AG04450 (cell line): ENCODE measurements at regions not wholly inside any gene's neighbourhood (a gene's known extent, or its start where the extent isn't known, plus 50 kb on each side); places are given as distances from the start of the nearest gene placed in this dataset.
A peak's percentile ranks its signal among the peaks of the same experiment; 100 is the strongest.

ENCODE experiments used
- CTCF ChIA-PET: fragments of 300-600, 350-600 bp; formaldehyde crosslinking; extraction: SDS; loops from one replicate; lab custom pipeline; 2022; ENCODE audit warnings: antibody characterized with exemption, inconsistent platforms; lab: Charles Lee
- POLR2A ChIA-PET: fragments of 350-600 bp; formaldehyde crosslinking; extraction: SDS; loops from one replicate; lab custom pipeline; 2021; ENCODE audit warnings: antibody characterized with exemption, inconsistent platforms; lab: Yijun Ruan, JAX
- DNase-seq: peaks from one replicate; pipeline ENCODE4 v3.0.0-alpha.2; 2011; ENCODE audit warnings: low read depth, low spot score
- H3K27ac ChIP-seq: one replicate; pipeline ENCODE4 v1.5.1; 2012; ENCODE audit warnings: low read depth, low read length, control low read depth
- H3K27me3 ChIP-seq: one replicate; pipeline ENCODE4 v1.6.0; 2012; ENCODE audit warnings: low read length; ENCODE audit not compliant: control insufficient read depth, insufficient read depth
- H3K4me3 ChIP-seq: 2 replicates; pipeline ENCODE4 v1.5.1; 2011; ENCODE audit warnings: mild to moderate bottlenecking, low read depth, low read length, control low read depth
- H3K9me3 ChIP-seq: 2 replicates; pipeline ENCODE4 v1.5.1; 2012; ENCODE audit warnings: low read length; ENCODE audit not compliant: control insufficient read depth, insufficient read depth
- TF ChIP-seq, protein P1 (sequence below): IDR thresholded peaks from 2 replicates; pipeline ENCODE4 v1.5.1; 2011; ENCODE audit warnings: low read depth, low read length, control low read depth, inconsistent platforms

DNA sequence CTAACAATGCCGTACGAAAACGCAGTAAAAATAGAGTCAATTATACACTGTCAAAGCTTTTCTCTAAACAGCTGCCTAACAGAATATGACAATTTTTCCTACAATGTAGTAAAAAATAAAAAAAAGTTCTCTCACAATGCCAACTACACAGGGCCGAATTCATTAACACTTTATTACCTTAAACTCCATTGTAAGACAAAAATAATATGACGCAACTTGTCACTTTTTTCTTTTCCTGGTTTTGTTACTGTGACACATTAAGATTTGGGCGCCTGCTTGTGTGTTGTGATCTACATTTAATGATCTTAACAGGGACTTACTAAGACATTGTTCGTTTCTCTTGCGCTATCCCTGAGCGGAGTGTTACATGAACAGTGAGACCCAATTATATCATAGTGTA is 204.1 kb downstream of the INSC start:
- no peaks in the 10 kb centered on the region for H3K27me3 ChIP-seq
- CTCF ChIA-PET: interaction anchor here (1.0 to 1.4 kb wide), 2 partner anchors 34 to 410 kb away, joined by 3 read pairs; no protein-coding TSS in a partner anchor
- POLR2A ChIA-PET: no interaction called here
- no peak for DNase-seq
- H3K27ac ChIP-seq: no peak overlapping the region
- H3K4me3 ChIP-seq: no peak overlapping the region
- TF ChIP-seq, protein P1, sequence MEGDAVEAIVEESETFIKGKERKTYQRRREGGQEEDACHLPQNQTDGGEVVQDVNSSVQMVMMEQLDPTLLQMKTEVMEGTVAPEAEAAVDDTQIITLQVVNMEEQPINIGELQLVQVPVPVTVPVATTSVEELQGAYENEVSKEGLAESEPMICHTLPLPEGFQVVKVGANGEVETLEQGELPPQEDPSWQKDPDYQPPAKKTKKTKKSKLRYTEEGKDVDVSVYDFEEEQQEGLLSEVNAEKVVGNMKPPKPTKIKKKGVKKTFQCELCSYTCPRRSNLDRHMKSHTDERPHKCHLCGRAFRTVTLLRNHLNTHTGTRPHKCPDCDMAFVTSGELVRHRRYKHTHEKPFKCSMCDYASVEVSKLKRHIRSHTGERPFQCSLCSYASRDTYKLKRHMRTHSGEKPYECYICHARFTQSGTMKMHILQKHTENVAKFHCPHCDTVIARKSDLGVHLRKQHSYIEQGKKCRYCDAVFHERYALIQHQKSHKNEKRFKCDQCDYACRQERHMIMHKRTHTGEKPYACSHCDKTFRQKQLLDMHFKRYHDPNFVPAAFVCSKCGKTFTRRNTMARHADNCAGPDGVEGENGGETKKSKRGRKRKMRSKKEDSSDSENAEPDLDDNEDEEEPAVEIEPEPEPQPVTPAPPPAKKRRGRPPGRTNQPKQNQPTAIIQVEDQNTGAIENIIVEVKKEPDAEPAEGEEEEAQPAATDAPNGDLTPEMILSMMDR: no peak
- H3K9me3 ChIP-seq: no peaks in the 10 kb centered on the region

DNA sequence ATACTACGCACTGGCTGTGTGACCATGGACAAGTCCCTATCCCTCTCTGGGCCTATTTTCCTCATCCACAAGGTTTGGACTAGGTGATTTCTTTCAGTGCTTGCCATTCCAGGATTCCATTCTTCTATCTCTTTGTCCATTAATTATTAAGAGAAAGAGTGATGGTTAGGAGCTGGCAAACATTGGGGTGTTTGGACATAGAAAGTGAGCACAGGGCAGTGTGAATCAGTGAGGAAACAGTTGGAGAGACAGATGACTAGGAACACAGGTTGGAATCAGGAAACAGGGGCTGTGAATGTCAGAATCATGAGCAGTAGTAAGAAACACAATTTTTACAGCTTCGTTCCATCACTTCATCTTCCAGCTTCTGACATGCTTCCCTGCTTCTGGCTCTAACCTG is 211.8 kb downstream of the INSC start:
- no peaks in the 10 kb centered on the region for H3K27me3 ChIP-seq
- ChIA-PET POLR2A (no interaction called here), CTCF (interaction anchor here (0.6 to 1.7 kb wide), 3 partner anchors 1287 to 1767 kb away, joined by 3 to 10 read pairs (median 4); no protein-coding TSS in a partner anchor)
- H3K27ac ChIP-seq: no peak overlapping the region
- TF ChIP-seq, protein P1: no peak
- no peak for DNase-seq
- no peak overlapping the region for H3K4me3 ChIP-seq
- H3K9me3 ChIP-seq: no peaks in the 10 kb centered on the region

DNA sequence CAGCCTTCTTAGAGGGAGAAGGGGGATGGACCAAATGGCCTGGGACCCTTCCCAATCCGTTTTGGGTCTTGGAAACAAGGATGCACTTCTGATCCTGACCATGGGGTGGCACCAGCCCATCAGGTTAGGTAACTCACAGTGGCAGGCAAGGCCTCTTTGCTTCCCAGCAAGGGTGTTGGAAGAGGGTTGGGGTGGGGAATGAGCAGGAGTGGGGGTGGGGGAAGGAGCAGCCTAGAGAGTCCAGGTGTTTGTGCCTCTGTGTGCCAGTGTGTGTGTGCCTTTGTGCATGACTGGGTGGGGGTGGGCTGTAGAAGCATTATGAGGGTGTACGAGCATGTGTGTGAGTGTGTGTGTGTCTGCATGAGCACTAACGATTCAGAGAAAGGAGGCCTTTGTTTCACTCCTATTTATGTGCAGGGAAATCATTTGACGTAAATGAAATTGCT is 213.1 kb downstream of the INSC start:
- ChIA-PET POLR2A (no interaction called here), CTCF (interaction anchor here (0.6 to 1.7 kb wide), 3 partner anchors 11 to 1412 kb away, joined by 3 to 10 read pairs (median 5); no protein-coding TSS in a partner anchor)
- no peak overlapping the region for H3K27ac ChIP-seq
- TF ChIP-seq, protein P1: peak; percentile 67
- H3K9me3 ChIP-seq: no peaks in the 10 kb centered on the region
- DNase-seq: peak; percentile 7
- H3K4me3 ChIP-seq: no peak overlapping the region
- H3K27me3 ChIP-seq: no peaks in the 10 kb centered on the region

DNA sequence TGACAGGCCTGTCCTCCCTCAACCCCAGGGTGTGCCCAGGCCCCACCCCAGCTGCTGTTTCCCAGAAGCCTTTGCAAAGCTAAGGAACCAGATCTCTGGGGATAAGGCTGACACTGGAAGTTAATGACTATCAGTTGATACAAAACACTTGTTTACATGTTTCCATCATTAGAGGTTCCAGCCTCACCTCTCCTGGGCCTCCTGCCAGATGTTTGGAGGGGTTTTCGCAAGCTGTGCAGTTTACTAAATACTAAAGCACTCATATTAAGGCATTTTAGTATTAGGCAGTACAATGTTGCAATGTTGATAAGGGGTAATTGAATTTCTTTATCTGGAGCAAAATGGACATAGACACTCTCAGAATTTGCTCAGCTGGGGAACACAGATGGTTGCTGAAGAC is 218.7 kb downstream of the INSC start:
- no peak overlapping the region for H3K4me3 ChIP-seq
- no peaks in the 10 kb centered on the region for H3K27me3 ChIP-seq
- DNase-seq: no peak
- CTCF ChIA-PET: no interaction called here
- POLR2A ChIA-PET: no interaction called here
- no peaks in the 10 kb centered on the region for H3K9me3 ChIP-seq
- H3K27ac ChIP-seq: no peak overlapping the region
- TF ChIP-seq, protein P1: no peak

DNA sequence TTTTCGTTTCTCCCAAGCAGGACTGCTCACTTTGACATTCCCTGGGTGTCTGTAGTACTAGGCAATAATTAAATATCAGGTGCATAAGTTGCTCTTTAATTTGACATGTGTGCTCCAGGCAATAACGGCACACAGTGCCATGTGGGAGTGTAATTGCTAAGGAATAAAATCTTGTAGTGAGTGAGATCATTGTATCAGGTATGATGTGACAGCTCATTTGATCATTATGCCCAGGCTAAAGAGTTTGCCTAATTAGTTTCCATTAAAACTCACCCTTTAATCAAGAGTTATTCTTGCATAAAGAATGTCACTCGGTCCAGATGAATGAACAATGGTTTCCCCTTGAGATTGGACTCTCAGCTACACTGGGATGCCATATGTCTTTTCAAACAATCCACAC is 220.0 kb downstream of the INSC start:
- Histone ChIP-seq H3K27ac (no peak overlapping the region), H3K27me3 (no peaks in the 10 kb centered on the region), H3K4me3 (no peak overlapping the region), H3K9me3 (no peaks in the 10 kb centered on the region; the same call in 1 of the 2 replicates)
- no peak for DNase-seq
- TF ChIP-seq, protein P1: no peak
- CTCF ChIA-PET: no interaction called here
- POLR2A ChIA-PET: no interaction called here
